Lung (tissue), 11 donors: ENCODE measurements at regions not wholly inside any gene's neighbourhood (a gene's known extent, or its start where the extent isn't known, plus 50 kb on each side); places are given as distances from the start of the nearest gene placed in this dataset.

ENCODE experiments used
- ATAC-seq: fragments of 200-7000 bp; cut with Tn5 transposase; one replicate; pipeline ENCODE4 v1.9.1; 2020; ENCODE audit warnings: moderate number of reproducible peaks; ENCODE audit not compliant: insufficient read depth, low FRiP score
- DNase-seq, 3 donors: peaks; one replicate each; pipeline ENCODE4 v3.0.0-alpha.2; 2013 to 2017
- H3K27ac ChIP-seq, 2 donors: one replicate each; pipeline ENCODE4 v1.5.1; 2013; ENCODE audit warnings: mild to moderate bottlenecking in 2 of 2, moderate library complexity in 2 of 2, control low read depth in 1 of 2, inconsistent platforms in 1 of 2, low read depth in 1 of 2, low read length in 1 of 2
- H3K27me3 ChIP-seq, 3 donors: one replicate each; pipeline ENCODE4 v1.5.1; 2013; ENCODE audit warnings: low read length in 2 of 3; ENCODE audit not compliant: control insufficient read depth in 3 of 3, insufficient read depth in 3 of 3
- H3K36me3 ChIP-seq, 4 donors: one replicate each; pipeline ENCODE4 v1.5.1; 2013; ENCODE audit warnings: low read length in 4 of 4, mild to moderate bottlenecking in 1 of 4, moderate library complexity in 1 of 4; ENCODE audit not compliant: control insufficient read depth in 4 of 4, insufficient read depth in 4 of 4
- H3K4me1 ChIP-seq, 5 donors: one replicate each; pipeline ENCODE4 v1.5.1; 2013; ENCODE audit warnings: low read length in 5 of 5, mild to moderate bottlenecking in 2 of 5, moderate library complexity in 1 of 5; ENCODE audit not compliant: control insufficient read depth in 5 of 5, insufficient read depth in 5 of 5
- H3K4me3 ChIP-seq: one replicate; pipeline ENCODE4 v1.5.1; 2013; ENCODE audit warnings: mild to moderate bottlenecking, control low read depth, moderate library complexity
- H3K9ac ChIP-seq, 2 donors: one replicate each; pipeline ENCODE4 v1.5.1; 2013; ENCODE audit warnings: low read length in 2 of 2, control low read depth in 1 of 2; ENCODE audit not compliant: insufficient read depth in 1 of 2
- H3K9me3 ChIP-seq, 4 donors: one replicate each; pipeline ENCODE4 v1.5.1; 2013; ENCODE audit warnings: low read length in 3 of 4, mild to moderate bottlenecking in 1 of 4, moderate library complexity in 1 of 4; ENCODE audit not compliant: control insufficient read depth in 4 of 4, insufficient read depth in 3 of 4
- WGBS, 2 donors: extraction: QIAGEN DNeasy Blood & Tissue Kit; methylation state at CpG; one replicate each; pipeline ENCODE4 v1.1.7; 2013; 5-methylcytosine and 5-hydroxymethylcytosine counted together
- TF ChIP-seq, protein P1 (sequence below): IDR thresholded peaks from 2 replicates; pipeline ENCODE4 v1.5.1; 2012; ENCODE audit warnings: mild to moderate bottlenecking; ENCODE audit errors: control extremely low read depth, extremely low read depth
- donor health status: control.
- donor health status: control.
- donor health status: Bipolar disorder and iron deficiency.
- donor health status: healthy.
- donor health status: DM: yes; HTN: yes; CAD: no.

- H3K27ac ChIP-seq = no peak overlapping the region
- no peak overlapping the region for H3K9ac ChIP-seq
- TF ChIP-seq, protein P1, sequence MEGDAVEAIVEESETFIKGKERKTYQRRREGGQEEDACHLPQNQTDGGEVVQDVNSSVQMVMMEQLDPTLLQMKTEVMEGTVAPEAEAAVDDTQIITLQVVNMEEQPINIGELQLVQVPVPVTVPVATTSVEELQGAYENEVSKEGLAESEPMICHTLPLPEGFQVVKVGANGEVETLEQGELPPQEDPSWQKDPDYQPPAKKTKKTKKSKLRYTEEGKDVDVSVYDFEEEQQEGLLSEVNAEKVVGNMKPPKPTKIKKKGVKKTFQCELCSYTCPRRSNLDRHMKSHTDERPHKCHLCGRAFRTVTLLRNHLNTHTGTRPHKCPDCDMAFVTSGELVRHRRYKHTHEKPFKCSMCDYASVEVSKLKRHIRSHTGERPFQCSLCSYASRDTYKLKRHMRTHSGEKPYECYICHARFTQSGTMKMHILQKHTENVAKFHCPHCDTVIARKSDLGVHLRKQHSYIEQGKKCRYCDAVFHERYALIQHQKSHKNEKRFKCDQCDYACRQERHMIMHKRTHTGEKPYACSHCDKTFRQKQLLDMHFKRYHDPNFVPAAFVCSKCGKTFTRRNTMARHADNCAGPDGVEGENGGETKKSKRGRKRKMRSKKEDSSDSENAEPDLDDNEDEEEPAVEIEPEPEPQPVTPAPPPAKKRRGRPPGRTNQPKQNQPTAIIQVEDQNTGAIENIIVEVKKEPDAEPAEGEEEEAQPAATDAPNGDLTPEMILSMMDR = no peak
- WGBS, 2 donors = 92 to 97% methylated on average over 3 of the region's 3 CpGs
- H3K4me3 ChIP-seq = no peak overlapping the region
- ATAC-seq = no peak
- no peaks in the 10 kb centered on the region for H3K36me3 ChIP-seq
- H3K4me1 ChIP-seq = no peaks in the 10 kb centered on the region
- no peaks in the 10 kb centered on the region for H3K27me3 ChIP-seq
- H3K9me3 ChIP-seq = peaks cover 0 to 1% (median 0%) of the 10 kb centered on the region in 4 donors
- no peak for DNase-seq
These were observed 205.3 kb downstream of the CHRM2 start for GRCh38 chr7:137073571-137074325.
